ENCODE measurements at regions not wholly inside any gene's neighbourhood (a gene's known extent, or its start where the extent isn't known, plus 50 kb on each side); places are given as distances from the start of the nearest gene placed in this dataset.

DNA sequence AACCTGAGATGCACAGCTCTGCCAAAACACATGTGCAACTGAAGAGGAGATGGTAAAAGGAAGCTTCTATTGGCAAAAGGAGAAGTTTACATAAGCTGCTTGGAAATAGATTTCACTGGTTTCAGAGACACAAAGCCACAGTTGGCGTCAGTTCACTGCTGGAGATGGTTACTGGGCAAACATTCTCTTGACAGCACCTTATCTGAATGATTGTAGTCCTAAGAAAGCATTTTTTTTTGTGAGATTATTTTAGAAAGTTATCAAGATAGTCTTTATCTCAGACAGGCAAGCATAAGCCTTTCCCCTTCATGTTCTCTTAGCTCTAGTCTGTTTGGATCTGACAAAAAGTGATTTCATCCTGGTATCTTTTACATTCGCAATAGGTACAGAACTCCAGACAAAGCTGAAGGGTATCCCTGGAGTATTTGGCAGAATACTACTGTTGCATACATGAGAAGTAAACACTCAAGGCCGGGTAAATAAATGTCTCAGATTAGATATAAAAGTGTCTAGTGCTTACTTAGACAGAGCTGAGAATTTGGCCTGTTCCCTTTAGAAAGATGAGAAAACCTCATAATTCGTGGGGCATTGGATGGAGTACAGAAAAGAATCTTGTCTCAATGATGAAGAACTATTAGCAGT lies 1668.0 kb upstream of the NUDT12 start:
- DNase-seq (ENCODE audit: low spot score in 2 of 2) = no peak
- no peak overlapping the region for H3K4me3 ChIP-seq
- H3K27ac ChIP-seq = no peak overlapping the region

GRCh38 chr5:105218018-105218417 lies 1655.4 kb upstream of the NUDT12 start:
- Histone ChIP-seq H3K36me3 (no peaks in the 10 kb centered on the region), H3K27me3 (no peaks in the 10 kb centered on the region), H3K4me1 (no peaks in the 10 kb centered on the region), H3K27ac (no peak overlapping the region), H3K4me3 (no peak overlapping the region), H3K9me3 (no peaks in the 10 kb centered on the region)
- intact Hi-C loops (cut with DNase I) = no loop called here
- TF ChIP-seq CTCF (IDR thresholded peaks at IDR 0.05) = no peak
- no peak for DNase-seq (ENCODE audit: low spot score in 2 of 2)

More for the DNA sequence above, 1668.0 kb upstream of the NUDT12 start:
- H3K9me3 ChIP-seq = no peaks in the 10 kb centered on the region
- H3K36me3 ChIP-seq = no peaks in the 10 kb centered on the region
- no peaks in the 10 kb centered on the region for H3K27me3 ChIP-seq
- no peaks in the 10 kb centered on the region for H3K4me1 ChIP-seq
- intact Hi-C loops (cut with DNase I) = no loop called here
- no peak for TF ChIP-seq CTCF (IDR thresholded peaks at IDR 0.05)

- Histone ChIP-seq H3K27me3 (no peaks in the 10 kb centered on the region), H3K4me3 (no peak overlapping the region), H3K27ac (no peak overlapping the region), H3K36me3 (no peaks in the 10 kb centered on the region), H3K9me3 (no peaks in the 10 kb centered on the region), H3K4me1 (no peaks in the 10 kb centered on the region)
- no peak for TF ChIP-seq CTCF (IDR thresholded peaks at IDR 0.05)
- intact Hi-C loops (cut with DNase I) = no loop called here
- DNase-seq (ENCODE audit: low spot score in 2 of 2) = no peak
Observed at GRCh38 chr5:105213078-105213477, 1650.5 kb upstream of the NUDT12 start.

GRCh38 chr5:105207066-105207465 lies 1644.5 kb upstream of the NUDT12 start:
- no peak overlapping the region for H3K27ac ChIP-seq
- no peaks in the 10 kb centered on the region for H3K27me3 ChIP-seq
- H3K4me1 ChIP-seq = no peaks in the 10 kb centered on the region
- no peak for TF ChIP-seq CTCF (IDR thresholded peaks at IDR 0.05)
- intact Hi-C loops (cut with DNase I) = no loop called here
- DNase-seq (ENCODE audit: low spot score in 2 of 2) = no peak
- H3K4me3 ChIP-seq = no peak overlapping the region
- no peaks in the 10 kb centered on the region for H3K36me3 ChIP-seq
- H3K9me3 ChIP-seq = no peaks in the 10 kb centered on the region

GRCh38 chr5:105197531-105197930 lies 1634.9 kb upstream of the NUDT12 start:
- Histone ChIP-seq H3K4me1 (no peaks in the 10 kb centered on the region), H3K36me3 (no peaks in the 10 kb centered on the region), H3K4me3 (no peak overlapping the region), H3K27me3 (no peaks in the 10 kb centered on the region), H3K9me3 (no peaks in the 10 kb centered on the region), H3K27ac (no peak overlapping the region)
- no peak for DNase-seq (ENCODE audit: low spot score in 2 of 2)
- intact Hi-C loops (cut with DNase I) = no loop called here
- TF ChIP-seq CTCF (IDR thresholded peaks at IDR 0.05) = no peak

DNA sequence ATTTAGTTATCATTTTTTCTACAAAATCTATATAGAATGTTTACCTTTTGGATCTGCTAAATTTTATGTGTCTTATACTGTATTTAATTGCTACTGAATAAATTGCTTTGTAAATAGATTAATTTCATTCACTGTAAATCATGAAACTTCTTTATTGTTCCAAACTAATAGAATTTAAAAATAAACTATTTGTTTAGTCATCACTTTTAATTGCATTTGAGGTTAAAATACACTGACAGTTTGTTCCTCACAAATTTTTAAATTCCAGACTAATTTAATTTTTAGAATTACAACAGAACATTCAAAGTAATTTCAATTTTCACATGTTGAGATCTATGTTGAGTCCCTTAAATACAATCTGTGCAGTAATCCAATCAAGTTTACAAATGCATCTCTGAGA lies 1633.2 kb upstream of the NUDT12 start:
- no peaks in the 10 kb centered on the region for H3K36me3 ChIP-seq
- H3K27ac ChIP-seq = no peak overlapping the region
- intact Hi-C loops (cut with DNase I) = no loop called here
- H3K9me3 ChIP-seq = no peaks in the 10 kb centered on the region
- no peak overlapping the region for H3K4me3 ChIP-seq
- no peak for DNase-seq (ENCODE audit: low spot score in 2 of 2)
- TF ChIP-seq CTCF (IDR thresholded peaks at IDR 0.05) = no peak
- H3K27me3 ChIP-seq = no peaks in the 10 kb centered on the region
- H3K4me1 ChIP-seq = no peaks in the 10 kb centered on the region

All from ascending aorta (tissue), 2 donors.